ENCODE measurements at regions not wholly inside any gene's neighbourhood (a gene's known extent, or its start where the extent isn't known, plus 50 kb on each side); places are given as distances from the start of the nearest gene placed in this dataset.

GRCh38 chrX:34805951-34806350, 136.6 kb upstream of the FAM47B start:
- no peak for TF ChIP-seq CTCF (IDR thresholded peaks at IDR 0.05)
- no peak for TF ChIP-seq POLR2A (IDR thresholded peaks at IDR 0.05)
